HPDE6-E6E7 (cell line): ENCODE measurements at regions not wholly inside any gene's neighbourhood (a gene's known extent, or its start where the extent isn't known, plus 50 kb on each side); places are given as distances from the start of the nearest gene placed in this dataset.
"Not testable (repeated sequence)": the region's sequence is repeated elsewhere in the genome, so short reads cannot be mapped to it uniquely, and the experiment has no call there.

Experiments used
- DNase-seq: peaks from one replicate; pipeline ENCODE4 v3.0.0; 2011; ENCODE audit warnings: missing footprints; ENCODE audit errors: extremely low spot score

DNA sequence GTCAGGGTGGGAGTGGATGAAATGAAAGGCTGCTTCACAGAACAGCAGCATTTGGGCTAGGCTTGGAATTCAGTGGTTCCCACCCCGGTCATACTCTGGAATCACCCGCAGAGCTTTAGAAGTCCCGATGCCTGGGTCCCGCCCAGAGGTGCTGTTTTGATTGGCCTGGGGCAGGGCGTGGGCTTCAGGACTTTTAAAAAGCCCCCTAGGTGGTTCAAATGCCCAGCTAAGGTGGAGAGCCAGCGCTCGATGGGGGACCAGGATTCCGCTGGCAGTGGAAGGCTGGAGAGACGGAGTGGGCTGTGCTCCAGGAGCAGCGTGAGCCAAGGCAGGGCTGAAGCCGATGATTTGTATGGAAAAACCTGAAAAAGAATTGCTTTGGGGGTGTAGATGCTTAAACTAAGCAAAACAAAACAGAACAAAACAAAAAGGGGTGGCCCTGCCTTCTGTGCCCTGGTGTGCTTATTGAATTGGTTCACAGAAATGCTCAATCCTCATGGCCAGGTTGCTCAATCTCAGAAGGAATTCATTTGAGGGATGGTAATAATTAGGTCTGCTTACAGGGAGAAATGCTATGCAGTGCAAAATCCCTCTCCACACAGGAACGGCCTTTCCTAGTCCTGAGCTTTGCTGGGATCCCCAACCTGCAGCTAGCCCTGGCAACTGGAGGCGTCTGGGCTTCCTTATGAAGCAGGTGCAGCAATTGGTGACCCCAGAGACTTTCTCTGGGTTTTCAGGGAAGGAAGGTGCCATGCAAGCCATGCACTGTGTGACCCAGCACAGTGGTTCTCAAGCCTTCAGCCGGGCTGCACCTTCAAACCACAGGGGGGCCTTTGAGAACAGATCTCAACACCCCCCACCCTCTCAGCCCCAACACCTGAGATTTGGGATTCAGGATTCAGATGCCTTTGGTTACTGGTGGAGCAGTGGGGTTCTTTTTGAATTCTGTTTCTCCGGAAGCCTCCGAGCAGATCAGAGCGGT, 174.0 kb upstream of the ZNF618 start:
- no peak for DNase-seq

GRCh38 chr9:113705306-113705927, 170.7 kb upstream of the ZNF618 start:
- DNase-seq, result no peak

- no peak for DNase-seq
Observed at GRCh38 chr9:113705928-113706519, 170.1 kb upstream of the ZNF618 start.

DNA sequence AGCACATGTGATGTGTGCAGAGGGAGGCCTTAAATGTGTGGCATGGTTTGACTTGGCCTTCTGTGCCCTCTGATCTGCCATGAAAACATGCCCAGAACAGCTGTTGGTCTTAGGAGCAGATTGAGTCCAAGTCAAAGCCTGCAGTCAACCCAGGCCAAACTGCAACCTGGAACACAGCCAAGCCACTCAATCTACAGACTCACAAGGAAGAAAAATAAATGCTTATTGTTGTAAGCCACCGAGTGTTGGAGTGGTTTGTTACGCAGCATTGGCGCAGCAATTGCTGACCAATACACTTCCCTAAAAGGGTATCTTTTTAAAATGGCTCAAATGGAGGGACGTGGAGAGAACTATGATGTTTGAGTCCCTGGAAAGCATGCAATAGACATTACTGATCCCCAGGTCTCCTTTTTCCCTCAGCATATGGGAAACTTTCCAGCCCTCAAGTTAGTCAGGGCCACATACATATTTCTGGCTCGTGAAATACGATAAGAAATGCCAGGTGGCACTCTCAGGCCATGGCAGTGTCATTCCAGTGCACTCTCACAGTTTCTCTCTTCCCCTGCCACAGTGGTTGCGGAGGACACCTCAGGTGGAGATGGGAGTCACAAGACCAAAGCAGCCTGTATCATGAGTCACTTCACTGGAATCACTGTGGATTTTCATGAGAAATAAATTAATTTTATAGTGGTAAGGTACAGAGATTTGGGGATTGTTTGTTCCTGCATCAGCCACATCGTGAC, 168.0 kb upstream of the ZNF618 start:
- DNase-seq, result no peak

GRCh38 chr9:113708821-113709713, 167.0 kb upstream of the ZNF618 start:
- no peak for DNase-seq

GRCh38 chr9:113709721-113710120, 166.4 kb upstream of the ZNF618 start:
- no peak for DNase-seq

DNA sequence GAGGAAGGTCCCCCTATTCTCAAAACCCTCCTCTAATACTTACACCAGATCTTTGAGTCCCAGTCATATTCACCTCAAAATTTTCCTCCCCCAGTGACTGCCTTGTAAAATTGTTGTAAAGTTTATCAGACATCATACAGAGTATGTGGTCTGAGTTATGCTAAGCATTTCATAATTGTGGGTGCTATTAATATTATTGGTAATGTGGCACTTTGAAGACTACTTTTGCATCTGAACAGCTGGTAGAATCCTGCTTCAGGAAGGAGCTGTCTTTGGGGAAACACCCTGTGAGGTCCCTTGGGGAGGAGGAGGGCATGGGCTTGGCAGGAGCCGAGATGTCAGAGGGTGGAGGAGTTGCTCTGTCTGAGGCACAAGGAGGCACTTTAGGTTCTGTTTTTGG, 164.9 kb upstream of the ZNF618 start:
- DNase-seq, result no peak

GRCh38 chr9:113712053-113712452, 164.1 kb upstream of the ZNF618 start:
- DNase-seq, result no peak

DNA sequence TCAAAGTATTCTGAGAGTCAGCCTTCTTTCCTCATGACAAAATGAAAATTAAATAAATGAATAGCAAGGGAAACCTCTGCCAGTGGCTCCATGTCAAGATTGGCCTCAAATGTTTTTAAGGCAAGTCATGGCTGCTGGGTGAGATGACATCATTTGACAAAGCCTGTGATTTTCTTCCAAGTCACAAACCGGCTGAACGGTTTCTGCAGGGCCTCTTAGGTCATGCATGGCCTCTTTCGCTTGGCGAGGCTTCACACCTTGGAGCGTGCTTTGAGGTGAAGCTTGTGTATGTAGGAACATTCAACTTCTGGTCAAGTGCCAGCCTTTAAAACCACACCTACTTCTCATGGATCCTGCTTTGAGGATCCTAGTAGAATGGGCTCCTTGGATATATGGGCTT, 161.0 kb upstream of the ZNF618 start:
- no peak for DNase-seq

DNA sequence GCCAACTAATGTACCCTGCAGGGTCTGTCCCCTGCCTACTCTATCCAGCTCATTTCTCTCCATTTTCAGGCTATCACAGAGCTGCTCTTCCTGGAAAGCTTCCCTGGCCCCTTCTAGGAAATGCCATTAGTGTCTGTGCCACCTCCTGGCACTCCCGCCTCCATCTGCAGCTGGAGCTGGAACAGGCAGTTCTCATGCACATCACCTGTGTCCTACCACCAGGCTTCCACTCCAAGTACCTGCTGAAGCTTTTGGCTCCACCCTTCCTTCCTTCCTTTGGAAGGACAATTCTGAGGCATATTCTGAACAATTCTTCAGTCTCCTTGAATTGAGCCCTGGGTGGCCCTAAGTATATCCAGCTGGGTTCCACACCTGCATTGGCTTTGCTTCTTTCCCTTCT, 156.2 kb upstream of the ZNF618 start:
- DNase-seq, result no peak

- DNase-seq, result no peak
Observed at GRCh38 chr9:113720495-113720894, 155.6 kb upstream of the ZNF618 start.

DNA sequence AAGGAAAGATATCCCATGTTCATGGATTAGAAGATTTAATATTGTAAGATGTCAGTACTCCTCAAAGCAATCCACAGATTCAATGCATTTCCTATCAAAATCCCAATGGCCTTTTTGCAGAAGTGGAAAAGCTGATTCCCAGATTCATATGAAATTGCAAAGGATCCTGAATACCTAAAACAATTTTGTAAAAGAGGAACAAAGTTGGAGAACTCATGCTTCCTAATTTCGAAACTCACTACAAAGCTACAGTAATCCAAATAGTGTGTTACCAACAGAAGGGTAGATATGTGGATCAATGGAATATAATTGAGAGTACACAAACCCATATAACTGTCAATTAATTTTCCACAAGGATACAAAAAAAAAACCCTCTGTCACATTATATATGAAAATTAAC, 154.3 kb upstream of the ZNF618 start:
- DNase-seq, result no peak

DNA sequence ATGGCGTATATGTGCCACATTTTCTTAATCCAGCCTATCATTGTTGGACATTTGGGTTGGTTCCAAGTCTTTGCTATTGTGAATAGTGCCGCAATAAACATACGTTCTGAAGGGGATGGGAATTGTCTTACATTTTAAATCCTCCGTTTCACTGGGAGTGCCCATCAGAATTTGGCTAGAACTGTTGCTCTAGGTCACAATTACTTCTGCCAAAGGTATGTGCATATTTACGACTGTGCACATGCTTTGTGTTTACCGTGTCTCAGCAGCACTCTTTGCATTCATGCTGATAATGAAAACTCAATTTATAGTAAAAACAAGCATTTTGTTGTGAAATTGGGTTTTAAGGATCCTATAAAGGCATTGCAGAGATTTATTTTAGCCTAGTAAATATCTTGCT, 151.9 kb upstream of the ZNF618 start:
- no peak for DNase-seq

DNA sequence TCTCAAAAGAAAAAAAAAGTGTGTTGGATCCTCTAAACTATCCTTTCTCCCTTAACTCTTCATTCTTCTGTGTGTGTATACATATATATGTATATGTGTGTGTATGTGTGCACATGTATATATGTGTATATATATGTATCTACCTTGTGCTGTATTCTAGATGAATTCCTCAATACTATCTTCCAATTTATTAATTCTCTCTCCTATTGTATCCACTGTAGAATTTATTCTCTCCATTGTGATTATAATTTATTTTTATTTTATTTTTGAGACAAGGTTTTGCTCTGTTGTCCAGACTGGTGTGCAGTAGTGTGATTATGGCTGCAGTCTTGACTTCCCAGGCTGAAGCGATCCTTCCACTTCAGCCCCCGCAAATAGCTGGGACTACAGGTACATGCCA, 147.1 kb upstream of the ZNF618 start:
- no peak for DNase-seq

DNA sequence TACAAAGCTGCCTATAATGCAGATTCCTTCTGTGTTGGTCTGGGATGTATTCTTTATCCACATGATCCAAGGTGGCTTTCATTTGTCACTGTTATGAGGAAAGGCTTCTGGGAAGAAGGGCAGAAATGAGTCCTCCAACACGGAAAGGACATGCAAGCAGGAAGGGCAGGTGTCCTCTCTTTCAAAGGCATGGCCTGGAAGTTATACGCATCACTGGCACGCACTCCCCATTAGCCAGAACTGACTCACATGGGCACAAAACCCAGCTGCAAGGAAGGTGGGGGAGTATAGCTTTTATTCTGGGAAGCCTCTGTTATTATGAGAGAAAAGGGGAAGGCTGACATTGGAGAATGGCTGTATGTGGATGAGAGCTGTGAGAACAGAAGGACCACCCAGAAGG, 141.3 kb upstream of the ZNF618 start:
- no peak for DNase-seq

GRCh38 chr9:113737517-113738271, 138.4 kb upstream of the ZNF618 start:
- peak; percentile 61 for DNase-seq

- no peak for DNase-seq
Observed at GRCh38 chr9:113738496-113738892, 137.6 kb upstream of the ZNF618 start.

DNA sequence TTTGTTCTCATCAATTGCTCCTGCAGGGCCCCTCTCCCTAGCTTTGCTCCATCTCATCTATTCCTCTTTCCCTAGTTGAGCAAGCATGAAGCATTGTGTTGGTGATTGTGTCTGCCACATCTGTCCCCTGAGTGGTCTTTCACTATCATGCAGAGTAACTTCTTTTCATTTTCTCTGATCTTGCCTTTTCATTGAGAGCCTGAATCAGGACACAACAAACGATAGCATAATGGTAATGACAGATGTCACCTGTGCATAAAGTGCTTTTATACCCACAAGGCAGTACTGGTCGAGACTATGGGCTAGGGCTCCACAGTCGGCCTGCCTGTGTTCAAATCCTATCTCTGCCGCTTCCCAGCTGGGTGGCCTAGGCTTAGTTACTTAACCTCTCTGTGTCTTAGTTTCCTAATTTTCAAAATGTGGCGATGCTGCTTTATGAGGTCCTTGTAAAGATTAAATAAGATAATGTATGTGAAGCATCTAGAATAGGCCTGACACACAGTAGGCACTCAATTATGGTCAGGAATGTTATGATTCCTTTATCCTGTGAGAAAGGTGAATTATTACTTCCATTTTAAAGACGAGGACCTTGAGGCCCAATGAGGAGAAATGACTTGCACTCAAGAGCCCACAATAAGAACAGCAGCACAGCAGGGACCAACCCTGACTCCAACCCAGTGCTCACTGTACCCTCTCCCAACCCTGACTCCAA, 137.1 kb upstream of the ZNF618 start:
- DNase-seq, result no peak

DNA sequence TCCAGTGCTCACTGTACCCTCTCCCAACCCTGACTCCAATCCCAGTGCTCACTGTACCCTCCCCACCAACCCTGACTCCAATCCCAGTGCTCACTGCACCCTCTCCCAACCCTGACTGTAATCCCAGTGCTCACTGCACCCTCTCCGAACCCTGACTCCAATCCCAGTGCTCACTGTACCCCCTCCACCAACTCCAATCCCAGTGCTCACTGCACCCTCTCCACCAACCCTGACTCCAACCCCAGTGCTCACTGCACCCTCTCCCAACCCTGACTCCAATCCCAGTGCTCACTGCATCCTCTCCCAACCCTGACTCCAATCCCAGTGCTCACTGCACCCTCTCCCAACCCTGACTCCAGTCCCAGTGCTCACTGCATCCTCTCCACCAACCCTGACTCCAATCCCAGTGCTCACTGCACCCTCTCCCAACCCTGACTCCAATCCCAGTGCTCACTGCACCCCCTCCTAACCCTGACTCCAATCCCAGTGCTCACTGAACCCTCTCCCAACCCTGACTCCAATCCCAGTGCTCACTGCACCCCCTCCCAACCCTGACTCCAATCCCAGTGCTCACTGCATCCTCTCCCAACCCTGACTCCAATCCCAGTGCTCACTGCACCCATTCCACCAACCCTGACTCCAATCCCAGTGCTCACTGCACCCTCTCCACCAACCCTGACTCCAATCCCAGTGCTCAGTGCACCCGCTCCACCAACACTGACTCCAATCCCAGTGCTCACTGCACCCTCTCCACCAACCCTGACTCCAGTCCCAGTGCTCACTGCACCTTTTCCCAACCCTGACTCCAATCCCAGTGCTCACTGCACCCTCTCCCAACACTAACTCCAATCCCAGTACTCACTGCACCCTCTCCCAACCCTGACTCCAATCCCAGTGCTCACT, 136.3 kb upstream of the ZNF618 start:
- not testable (repeated sequence) for DNase-seq
